ENCODE measurements at regions not wholly inside any gene's neighbourhood (a gene's known extent, or its start where the extent isn't known, plus 50 kb on each side); places are given as distances from the start of the nearest gene placed in this dataset.

- Histone ChIP-seq H3K36me3 (replicated peaks in 1 of 2) (no peaks in the 10 kb centered on the region), H3K27ac (no peak overlapping the region), H3K4me1 (replicated peaks in 1 of 2) (no peaks in the 10 kb centered on the region), H3K4me3 (no peak overlapping the region), H3K9me3 (replicated peaks in 1 of 3) (no peaks in the 10 kb centered on the region), H3K27me3 (peaks cover 9% of the 10 kb centered on the region)
- 83 to 91% (median 88%) methylated on average over 15 of the region's 15 CpGs for WGBS, 4 donors
- TF ChIP-seq POLR2A (IDR thresholded peaks at IDR 0.05): no peak
- TF ChIP-seq, protein P1, sequence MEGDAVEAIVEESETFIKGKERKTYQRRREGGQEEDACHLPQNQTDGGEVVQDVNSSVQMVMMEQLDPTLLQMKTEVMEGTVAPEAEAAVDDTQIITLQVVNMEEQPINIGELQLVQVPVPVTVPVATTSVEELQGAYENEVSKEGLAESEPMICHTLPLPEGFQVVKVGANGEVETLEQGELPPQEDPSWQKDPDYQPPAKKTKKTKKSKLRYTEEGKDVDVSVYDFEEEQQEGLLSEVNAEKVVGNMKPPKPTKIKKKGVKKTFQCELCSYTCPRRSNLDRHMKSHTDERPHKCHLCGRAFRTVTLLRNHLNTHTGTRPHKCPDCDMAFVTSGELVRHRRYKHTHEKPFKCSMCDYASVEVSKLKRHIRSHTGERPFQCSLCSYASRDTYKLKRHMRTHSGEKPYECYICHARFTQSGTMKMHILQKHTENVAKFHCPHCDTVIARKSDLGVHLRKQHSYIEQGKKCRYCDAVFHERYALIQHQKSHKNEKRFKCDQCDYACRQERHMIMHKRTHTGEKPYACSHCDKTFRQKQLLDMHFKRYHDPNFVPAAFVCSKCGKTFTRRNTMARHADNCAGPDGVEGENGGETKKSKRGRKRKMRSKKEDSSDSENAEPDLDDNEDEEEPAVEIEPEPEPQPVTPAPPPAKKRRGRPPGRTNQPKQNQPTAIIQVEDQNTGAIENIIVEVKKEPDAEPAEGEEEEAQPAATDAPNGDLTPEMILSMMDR (IDR thresholded peaks at IDR 0.05): no peak
- intact Hi-C loops (cut with DNase I): no loop called here
- no peak for DNase-seq
Observed at GRCh38 chr21:36532769-36533467, 53.0 kb upstream of the CLDN14 start.

- H3K27me3 ChIP-seq: peaks cover 9% of the 10 kb centered on the region
Observed at GRCh38 chr21:36533468-36533848, 53.5 kb upstream of the CLDN14 start.

DNA sequence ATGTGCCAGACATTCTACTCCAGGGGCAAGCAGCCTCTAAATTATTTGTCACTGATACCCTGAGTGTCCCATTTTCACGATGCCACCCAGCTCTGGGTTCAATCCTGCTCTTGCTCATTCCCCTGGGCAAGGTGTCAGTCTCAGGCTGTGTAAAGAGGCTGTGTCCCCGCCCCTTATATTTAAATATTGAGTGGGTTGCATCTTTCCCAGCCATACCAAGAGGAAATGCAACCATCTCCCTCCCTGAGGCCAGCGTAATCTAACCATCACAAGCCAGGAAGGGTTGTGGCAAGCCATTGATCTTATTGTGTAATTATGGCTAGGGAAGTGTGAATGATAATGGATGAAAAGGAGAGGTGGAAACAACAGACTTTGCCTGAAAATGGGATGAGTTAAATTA, 54.7 kb upstream of the CLDN14 start:
- H3K9me3 ChIP-seq (replicated peaks in 1 of 3): no peaks in the 10 kb centered on the region
- no peaks in the 10 kb centered on the region for H3K36me3 ChIP-seq (replicated peaks in 1 of 2)
- peaks cover 9% of the 10 kb centered on the region for H3K27me3 ChIP-seq
- no peak overlapping the region for H3K27ac ChIP-seq
- H3K4me1 ChIP-seq (replicated peaks in 1 of 2): no peaks in the 10 kb centered on the region
- H3K4me3 ChIP-seq: no peak overlapping the region
- intact Hi-C loops (cut with DNase I): no loop called here
- 48 to 75% (median 66%) methylated on average over 3 of the region's 3 CpGs for WGBS, 4 donors
- no peak for TF ChIP-seq POLR2A (IDR thresholded peaks at IDR 0.05)
- TF ChIP-seq, protein P1 (IDR thresholded peaks at IDR 0.05): no peak
- no peak for DNase-seq

More at GRCh38 chr21:36533468-36533848, 53.5 kb upstream of the CLDN14 start:
- TF ChIP-seq POLR2A (IDR thresholded peaks at IDR 0.05): no peak
- TF ChIP-seq, protein P1 (IDR thresholded peaks at IDR 0.05): no peak
- no peaks in the 10 kb centered on the region for H3K9me3 ChIP-seq (replicated peaks in 1 of 3)
- no peaks in the 10 kb centered on the region for H3K4me1 ChIP-seq (replicated peaks in 1 of 2)
- intact Hi-C loops (cut with DNase I): no loop called here
- H3K36me3 ChIP-seq (replicated peaks in 1 of 2): no peaks in the 10 kb centered on the region
- H3K27ac ChIP-seq: no peak overlapping the region
- WGBS, 4 donors: 76 to 82% (median 80%) methylated on average over 6 of the region's 6 CpGs
- H3K4me3 ChIP-seq: no peak overlapping the region
- DNase-seq: no peak

DNA sequence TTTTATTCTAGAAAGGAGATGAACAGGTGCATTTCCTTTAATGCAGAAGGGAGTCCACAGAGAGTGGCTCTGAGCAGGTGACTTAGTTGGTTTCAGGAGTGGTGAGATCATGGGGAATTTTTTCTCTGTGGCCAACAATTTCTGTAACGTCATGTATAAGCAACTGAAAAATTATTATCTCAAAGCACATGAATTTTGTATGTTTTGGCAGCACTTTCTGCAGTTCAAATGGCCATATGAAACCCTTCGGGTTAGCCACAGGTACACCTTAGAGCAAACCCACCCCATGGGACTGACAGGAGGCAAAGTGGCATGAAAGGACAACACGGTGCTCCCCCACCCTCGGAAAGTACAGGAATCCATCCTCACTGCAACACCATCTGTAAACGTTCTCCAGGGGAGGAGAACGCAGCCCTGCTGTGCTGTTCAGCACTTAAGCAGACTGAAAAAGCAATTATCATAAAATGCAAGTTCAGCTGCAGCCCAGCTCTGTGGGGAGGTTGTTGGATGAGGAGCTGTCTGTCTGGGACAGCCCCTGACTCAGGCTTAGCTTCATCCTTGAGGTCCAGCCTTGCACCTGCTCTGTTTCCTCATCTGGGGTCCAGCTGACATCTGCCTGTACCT, 55.8 kb upstream of the CLDN14 start:
- no peaks in the 10 kb centered on the region for H3K9me3 ChIP-seq (replicated peaks in 1 of 3)
- no peak overlapping the region for H3K4me3 ChIP-seq
- TF ChIP-seq, protein P1 (IDR thresholded peaks at IDR 0.05): no peak
- no peak for TF ChIP-seq POLR2A (IDR thresholded peaks at IDR 0.05)
- no peak overlapping the region for H3K27ac ChIP-seq
- H3K4me1 ChIP-seq (replicated peaks in 1 of 2): no peaks in the 10 kb centered on the region
- DNase-seq: no peak
- peaks cover 10% of the 10 kb centered on the region for H3K27me3 ChIP-seq
- 31 to 44% (median 36%) methylated on average over 5 to 6 of the region's 6 CpGs for WGBS, 4 donors
- intact Hi-C loops (cut with DNase I): no loop called here
- no peaks in the 10 kb centered on the region for H3K36me3 ChIP-seq (replicated peaks in 1 of 2)
